Retina (tissue), 1 donor: ENCODE measurements at regions not wholly inside any gene's neighbourhood (a gene's known extent, or its start where the extent isn't known, plus 50 kb on each side); places are given as distances from the start of the nearest gene placed in this dataset.
A peak's percentile ranks its signal among the peaks of the same experiment; 100 is the strongest.

Experiments
- DNase-seq: peaks from one replicate; pipeline ENCODE4 v3.0.0-alpha.2; 2016

DNA sequence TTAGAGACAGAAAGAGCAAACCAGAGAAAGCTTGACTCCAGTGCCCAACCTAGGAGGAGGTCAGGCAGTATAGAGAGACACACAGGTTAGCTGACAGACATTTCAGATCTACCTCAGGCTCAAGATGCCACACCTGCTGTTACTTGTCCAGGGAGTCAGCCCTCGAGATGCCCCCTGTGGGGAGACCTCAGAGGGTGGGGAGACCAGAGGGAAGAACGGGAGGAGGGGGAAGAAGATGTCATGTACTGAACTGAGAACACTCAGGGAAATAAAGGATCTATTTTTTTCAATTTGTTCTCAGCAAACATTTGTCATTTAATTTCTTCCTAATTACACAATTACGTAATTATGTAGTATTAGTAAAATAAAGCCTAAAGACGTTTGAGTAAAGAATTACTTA is 196.3 kb upstream of the CADM1 start:
- no peak for DNase-seq

DNA sequence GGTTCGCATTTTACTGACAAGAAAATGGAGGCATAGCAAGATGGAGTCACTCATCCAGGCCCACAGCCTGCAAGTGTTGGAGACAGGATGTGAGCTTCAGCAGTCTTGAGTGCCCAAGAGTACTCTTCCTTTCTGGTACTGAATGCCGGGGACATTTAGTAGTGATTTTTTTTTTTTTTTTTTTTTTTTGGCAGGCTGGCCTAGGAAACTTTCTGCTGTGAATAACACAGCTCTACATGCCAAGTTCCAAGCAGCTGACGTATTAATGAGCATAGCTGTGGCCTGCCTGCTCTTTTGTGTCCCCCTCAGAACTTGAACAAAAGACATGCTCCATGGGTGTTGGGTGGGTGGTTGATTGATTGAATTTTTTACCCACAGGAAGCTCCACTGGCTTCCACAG is 195.5 kb upstream of the CADM1 start:
- no peak for DNase-seq

DNA sequence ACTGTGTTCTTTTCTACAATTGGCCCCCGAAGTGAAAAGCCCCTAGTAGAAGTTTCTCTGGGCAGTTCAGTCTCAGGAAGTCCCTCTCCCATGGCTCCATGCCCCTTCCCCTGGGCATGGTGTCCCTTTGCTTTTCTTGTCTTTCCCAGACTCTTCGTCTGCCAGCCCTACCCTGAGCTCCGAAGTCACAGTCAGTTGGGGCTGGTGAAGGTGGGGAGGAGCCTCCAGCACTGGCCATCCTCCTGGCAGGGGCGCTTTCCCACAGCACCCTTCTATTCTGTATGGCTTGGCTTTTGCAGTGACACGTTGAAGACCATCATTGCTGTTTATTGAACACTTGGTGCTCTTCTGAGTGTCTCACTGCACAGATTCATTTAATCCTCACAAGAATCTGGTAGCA is 195.1 kb upstream of the CADM1 start:
- no peak for DNase-seq

DNA sequence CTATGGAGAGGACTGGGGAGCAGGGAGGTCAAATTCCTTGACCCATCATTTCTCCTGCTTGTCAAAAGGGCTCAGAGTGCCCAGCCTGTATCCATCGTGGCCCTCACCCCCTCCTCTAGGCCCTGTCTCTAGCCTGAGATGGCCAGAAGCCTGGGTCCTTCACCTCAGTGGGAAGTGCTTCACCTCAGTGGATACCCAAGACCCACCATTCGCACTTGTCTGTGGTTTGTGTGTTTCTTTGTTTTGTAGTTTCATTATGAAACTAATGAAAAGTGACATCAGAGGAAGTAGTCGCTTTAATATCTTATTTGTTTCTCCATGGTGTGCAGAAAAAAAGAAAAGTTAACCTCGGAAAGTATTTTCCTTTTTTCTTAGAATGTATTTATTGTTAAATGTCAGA is 194.0 kb upstream of the CADM1 start:
- no peak for DNase-seq

DNA sequence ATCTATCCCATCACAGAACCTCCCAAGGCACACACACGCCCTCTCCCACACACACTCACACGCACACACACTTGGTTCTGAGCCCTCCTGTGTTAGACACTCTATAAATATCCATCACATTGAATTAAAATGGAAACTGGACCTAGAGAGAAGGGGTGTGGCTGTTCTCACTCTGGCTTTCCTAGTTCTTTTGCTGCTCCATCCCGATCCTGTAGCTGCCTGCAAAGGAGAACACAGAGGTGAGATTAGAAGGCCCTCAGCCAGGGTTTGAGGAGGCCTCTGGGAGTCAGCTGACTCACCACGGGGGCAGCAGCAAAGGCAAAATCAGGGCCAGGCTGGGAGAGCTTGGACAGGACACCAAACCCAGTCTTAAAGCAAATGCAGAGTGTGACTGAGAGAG is 192.3 kb upstream of the CADM1 start:
- DNase-seq = no peak

DNA sequence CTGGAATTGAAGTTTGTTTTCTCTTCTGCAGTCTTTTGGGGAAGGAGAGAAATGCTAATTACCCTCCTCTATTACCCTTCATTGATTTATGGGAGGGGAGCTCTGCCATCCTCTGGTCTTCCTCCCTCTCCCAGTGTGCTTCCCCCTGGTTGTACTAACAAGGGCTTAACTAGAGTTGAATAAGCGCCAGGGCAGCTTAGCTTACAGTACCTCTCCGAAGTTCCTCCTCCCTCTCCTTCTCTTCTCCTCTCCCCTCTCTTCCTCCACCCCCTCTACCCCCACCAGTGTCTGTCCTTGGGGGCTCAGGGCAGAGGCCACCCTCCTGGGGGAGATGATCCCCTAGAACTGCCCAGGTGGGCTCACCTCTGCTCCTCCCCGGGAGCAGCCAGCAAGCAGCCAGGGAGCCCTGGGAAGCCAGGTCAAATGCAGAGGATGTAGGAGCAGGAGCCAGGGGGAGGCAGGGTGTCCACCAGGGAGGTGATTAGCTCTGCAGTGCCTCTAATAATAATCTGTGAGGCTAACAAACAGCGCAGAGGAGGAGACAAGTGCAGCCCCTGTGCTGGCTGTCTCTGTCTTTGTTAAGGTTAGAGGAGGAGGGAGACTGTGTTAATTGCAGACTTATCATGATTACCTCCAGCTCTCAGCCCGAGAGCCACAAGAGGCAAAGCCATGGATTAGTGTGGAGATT is 191.6 kb upstream of the CADM1 start:
- no peak for DNase-seq

DNA sequence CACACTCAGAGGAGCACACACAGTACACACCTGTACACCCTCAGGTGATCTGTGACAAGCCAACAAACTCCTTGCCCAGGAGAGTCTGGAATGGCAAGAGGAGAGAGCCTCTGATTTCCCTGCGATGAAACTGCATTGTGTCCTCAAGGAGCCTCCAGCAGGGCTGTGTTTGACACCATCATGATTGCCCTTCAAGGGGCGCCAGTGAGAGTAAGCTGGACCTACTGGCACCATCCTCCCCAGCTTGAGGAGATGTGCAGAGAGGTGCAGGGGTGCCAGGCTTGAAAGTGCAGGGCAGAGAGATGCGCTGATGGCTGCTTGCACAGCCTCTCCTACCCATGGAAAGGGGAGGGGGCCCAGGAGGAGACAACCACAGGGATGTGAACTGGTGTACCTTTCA is 188.8 kb upstream of the CADM1 start:
- DNase-seq = no peak

DNA sequence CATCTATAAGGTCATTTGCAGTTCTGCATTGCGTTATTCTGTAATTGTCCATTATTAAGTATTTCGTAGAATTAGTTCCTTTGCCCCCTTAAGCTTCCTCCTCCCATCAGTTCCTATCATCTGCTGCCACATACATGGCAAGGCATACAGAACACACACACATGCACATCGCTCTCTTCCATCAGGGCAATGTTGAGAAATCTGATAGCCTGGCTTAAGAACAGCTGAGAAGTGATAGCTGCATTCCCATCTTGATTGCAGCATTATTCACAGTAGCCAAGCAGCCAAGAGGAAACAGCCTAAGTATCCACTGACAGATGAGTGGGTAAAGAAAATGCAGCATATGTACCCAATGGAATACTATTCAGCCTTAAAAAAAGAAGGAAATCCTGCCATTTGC is 186.8 kb upstream of the CADM1 start:
- no peak for DNase-seq

DNA sequence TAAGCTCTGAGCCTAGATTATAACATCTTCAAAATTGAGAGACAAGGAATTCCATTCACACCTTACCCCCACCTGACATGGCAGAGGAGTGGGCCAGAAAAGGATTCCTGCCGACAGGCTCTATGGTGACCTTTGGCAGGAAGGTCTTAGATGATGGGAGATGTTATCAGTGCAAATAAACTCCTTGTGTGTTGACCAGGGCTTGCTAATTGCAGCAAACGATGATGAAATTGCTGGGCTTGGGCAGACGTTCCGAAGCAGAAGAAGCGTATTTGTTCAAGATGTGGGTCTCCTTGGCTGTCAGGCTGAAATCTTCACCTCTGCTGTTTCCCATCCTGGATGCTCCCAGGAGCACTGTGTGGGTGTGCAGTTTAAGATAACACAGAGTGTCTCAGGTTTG is 183.7 kb upstream of the CADM1 start:
- DNase-seq = no peak

DNA sequence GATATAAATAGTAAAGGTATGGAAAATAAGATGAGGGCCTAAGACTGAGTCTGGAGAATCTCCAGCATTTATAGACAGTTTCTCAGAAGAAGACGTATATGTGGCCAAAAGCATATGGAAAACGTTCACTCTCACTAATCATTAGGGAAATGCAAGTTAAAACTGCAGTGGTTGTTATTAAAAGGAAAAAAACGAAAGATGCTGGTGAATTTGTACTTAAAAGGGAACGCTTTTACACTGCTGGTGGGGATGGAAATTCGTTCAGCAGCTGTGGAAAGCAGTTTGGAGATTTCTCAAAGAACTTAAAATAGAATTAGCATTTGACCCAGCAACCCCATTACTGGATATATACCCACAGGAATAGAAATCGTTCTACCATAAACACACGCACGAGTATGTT is 180.5 kb upstream of the CADM1 start:
- no peak for DNase-seq

DNA sequence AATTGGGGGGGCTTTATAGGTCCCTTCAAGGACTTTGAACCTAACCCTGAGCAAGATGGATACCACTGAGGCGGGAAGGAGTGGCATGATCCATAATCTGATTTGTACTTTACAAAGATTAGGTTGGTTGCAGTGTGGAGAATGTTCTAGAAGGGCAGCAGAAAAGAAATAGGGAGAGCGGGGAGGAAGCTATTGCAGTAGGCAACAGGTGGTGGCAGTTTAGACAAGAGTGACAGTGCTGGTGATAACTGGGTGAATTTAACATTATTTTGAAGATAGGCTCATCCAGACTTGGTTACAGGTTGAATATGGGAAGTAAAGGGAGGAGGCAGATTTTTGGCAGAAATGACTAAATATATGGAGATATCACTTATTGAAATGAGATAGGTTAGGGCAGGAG is 179.9 kb upstream of the CADM1 start:
- DNase-seq = no peak

DNA sequence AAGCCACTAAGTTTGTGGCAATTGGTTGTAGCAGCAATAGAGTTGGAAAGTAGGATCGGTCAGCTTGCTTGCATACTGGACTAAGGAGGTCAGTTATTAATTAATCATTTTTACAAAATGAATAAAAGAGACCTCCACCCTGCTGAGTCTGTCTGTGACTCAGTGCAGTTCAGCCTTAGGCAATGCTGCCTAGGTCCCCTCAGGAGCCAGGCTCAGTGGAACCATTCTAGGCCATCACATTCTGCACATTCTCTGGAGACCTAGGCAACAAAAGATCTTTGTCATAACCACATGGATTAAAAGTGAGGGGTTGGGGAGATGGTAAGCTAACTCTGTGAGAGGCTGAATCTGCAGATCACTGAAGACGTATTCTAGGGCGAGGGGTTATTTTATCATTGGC is 178.7 kb upstream of the CADM1 start:
- DNase-seq = no peak

DNA sequence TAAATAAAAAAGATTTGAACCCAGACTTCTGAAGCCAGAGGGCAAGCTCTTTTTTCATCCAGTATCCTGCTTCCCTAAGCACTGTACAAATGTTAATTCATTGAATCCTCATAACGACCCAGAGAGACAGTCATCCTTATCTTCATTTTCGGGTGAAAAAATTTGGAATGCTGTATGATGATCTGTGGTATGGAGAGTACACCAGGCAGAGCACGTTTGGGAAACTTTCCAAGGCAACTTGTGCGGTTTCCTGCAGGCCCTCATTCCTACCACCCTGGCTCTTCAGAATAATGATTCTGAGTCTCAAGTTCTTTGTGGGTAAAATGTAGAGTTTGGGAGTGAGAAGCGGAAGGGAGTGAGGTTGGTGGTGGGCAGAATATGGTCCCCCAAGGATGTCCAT is 177.9 kb upstream of the CADM1 start:
- DNase-seq = no peak

DNA sequence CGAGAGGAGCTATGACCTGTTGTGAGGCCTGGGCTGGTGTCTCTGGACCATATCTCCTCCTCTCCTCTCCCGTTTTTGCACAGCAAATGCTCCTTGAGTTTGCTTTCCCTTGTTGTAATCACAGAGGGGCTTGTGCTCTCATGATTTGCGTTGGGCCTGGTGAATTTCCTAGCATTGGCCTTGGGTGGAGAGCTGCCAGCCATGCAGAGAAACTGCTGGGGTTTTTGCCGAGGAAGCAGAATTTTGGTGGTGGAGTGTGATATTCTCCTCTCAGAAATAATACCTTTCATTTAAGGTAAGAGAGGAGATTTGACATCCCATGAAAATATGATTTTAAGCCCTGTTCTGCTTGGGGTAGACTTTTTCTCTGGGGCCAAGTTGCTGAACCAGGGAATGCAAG is 175.7 kb upstream of the CADM1 start:
- no peak for DNase-seq

DNA sequence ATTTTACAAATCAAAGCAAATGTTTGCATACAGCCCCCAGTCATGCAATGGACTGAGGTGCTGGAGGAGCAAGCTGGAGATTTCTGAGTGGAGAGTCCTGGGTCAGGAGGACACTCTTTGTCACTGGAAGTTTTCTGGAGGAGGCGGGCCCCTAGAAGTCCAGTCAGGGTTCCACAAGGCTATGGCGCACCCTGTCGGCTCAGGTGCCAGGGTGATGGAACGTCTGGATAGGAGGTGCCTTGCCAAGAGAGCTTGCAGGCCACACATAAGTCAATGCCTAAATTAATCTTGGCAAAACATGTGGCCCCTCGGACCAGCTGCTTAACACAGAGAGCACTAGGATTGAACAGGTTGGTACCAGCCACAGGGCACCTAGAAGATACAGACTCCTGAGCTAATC is 174.7 kb upstream of the CADM1 start:
- DNase-seq = no peak

DNA sequence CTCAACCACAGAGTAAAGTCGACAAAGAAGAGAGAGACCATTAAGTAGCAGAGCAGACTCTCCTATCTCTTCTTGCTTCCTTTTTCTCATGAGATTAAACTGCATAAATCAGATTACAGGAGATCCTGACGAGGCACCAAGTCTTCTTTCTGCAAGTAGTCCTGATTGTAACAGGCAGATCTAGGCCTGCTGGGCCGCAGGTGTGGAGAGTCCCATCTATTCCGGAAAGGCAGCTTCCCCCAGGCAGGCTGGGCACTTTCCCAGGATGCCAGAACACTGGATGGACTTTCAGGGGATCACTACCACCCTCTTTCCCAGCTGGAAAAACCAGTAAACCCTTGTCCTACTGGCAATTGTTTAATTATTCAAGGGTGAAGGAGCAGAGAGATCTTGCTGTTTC is 173.0 kb upstream of the CADM1 start:
- no peak for DNase-seq

DNA sequence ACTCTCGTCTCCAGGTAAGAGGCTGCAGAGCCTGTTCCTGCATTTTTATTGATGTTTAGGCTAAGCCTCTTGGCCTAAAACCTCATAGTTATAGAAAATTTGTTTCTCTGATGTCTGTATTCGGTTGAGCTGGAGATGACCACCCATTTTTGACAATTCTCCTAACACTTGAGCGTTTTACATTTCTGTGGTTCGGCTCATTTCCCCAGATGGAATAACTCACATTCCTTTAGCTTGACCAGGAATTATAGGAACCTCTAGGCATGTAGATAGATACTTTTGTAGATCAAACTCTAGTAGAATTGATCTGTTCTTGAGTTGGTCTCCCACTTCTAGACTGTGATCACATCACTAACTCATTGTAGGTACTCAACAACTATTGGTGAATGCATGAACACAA is 172.6 kb upstream of the CADM1 start:
- no peak for DNase-seq

DNA sequence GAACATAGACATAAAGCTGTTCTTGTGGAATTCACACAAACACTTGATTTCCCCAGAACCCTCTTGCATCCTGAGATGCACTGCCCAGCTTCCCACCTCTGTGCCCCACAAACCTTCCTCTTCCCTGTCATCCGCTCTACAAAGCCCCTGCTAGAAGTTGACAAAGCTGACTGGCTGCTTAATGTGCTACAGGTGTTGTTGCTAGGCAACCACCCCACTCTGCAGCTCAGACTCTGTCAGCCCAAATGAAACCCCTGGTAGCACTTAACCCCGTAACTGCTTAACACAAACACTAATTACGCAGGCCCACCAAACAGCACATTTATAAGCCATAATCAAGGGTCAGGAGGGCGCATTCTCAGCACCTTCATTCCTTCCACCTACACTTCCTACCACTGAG is 172.0 kb upstream of the CADM1 start:
- no peak for DNase-seq

DNA sequence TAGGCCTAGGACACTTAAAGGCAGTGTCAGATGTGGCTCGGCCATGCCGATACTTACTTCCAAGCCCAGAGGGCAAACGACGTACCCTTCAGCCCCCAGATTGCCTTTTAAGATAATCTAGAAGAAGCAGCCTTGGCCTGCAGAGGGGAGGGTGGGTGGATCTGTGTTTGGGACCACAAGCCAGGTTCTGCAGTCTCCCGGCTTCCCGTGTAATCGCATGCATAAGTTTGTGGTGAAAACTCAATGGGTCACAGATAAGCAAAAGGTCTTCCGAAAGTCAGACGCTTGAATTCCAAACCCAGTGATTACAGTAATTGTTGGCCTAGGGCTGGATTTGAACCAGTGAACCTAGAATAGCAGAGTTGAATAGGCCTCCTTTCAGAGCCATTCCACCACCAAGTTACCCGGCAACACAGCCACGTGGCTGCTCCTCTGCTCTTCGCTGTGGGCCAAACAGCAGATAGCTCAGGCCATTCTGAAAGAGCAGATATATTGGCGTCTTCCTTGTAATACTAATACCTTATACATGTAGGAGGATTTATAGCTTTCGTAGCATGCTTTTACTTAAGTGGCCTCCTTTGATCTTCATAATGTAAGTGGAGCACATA is 170.8 kb upstream of the CADM1 start:
- DNase-seq = no peak

DNA sequence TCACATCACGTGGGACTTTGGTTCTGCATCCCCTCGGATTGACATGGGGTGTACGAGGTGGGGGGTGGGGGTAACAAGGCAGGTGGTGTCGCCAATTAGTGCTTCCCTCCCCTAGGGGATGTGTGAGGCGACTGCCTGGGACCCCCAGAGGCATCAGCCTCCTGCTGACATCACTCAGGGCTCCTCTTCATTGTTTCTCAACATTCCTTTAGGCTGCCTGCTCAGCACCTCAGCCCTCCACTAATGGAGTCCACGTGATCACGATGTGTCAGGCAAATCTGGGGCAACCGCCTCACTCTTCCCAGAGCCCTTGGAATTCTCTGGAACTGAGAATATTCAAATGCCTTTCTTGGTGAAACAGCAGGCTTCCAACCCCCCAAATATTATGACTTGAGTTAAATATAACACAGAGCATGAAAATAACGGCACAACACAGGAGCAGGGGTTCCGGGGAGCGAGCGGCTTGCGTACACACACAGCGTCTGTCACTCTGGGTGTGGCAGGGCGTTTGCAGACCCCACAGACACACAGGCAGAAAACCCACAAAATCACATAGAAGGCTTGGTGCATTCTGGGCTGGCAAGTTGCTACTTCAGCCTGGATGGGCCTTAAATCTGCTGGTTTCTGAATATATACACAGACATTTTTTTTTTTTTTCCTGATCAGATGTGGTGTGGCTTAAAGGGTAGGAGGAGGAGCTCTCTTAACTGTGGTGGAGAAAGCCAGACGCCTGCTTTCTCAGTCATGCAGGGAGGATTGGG is 170.1 kb upstream of the CADM1 start:
- peak; percentile 85 for DNase-seq

DNA sequence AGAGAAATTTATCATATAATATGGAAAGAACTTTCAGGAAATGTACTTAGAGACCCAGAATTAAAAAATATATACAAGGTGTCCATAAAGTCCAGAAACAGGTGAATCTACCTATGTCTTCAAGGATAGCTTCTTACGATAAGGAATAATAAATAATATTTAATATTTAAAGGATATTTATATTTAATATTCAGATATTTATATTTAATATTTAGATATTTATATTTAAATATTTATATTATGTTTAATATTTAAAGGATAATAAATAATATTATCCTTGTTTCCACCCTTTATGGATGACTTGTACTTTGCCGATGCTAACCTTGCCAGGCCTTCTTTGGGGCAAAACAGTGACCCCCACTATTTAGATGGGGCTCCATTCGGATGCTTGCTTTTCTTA is 169.5 kb upstream of the CADM1 start:
- DNase-seq = no peak

DNA sequence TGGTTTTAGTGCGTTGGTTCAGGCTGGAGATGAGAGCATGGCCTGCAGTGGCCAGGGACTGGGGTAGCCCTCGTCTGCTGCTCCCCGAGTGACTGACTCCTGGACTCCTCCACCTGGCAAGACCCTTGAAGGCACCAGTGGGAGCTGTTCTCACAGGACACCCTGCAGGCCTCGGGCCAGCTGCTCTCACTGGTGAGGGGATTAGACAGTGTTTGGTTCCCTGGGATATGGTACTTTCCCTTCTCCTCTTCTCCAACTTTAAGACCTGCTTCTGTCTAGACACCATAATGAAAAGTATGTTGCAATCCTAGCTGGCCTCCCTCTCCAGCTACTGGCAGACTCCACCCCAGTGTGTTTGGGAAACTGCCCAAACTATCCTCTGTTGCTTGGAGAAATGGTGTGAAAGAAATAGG is 168.8 kb upstream of the CADM1 start:
- no peak for DNase-seq

DNA sequence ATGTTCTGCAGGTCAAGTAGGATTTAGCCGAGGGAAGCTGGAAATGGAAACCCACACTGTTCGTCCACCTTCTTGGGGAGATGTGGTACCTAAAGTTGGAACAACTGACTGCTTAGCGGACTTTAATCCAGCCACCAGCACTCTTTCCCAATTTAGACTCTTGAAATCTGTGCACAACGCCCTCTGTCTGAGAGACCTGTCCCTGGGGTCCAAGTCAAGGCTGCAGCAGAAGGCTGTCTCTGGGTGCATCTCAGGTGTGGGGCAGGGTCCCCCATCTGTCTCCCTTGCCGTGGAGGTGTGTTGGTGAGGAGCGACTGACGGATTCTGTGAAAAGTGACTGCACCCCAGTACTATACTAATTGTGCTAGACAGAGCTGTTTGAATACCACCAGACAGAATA is 168.2 kb upstream of the CADM1 start:
- DNase-seq = no peak

DNA sequence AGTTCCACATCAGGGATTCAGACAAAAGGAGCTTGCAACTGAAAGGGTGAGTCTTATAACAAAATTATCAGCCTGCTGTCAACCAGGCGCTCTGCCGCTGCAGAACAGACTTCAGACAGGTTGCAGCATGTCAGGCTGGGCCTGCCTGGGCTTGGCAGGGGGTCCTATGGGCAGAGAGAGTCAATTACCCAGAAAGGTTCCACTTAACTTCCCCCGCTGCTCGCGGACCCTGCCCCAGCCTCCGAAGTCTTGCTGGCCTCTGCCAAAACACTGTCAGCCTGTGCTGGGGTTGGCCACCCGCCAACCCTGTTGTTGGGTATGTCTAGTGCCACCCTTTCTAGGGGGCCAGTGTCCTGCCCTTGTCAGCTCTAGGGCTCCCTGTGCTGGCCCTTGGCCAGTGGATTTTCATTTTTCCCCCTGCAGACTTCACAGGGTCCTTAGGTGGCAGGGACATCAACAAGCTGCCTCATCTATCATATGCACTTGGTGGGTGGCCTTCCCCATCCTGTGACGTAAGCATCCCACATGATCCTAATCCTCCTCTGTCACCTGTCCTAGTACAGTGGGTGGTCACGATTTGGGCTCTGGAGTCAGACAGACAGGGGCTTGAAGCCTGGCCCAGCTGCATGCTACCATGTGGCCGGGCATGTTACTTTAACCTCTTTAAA is 166.5 kb upstream of the CADM1 start:
- DNase-seq = no peak
